ENCODE measurements at regions not wholly inside any gene's neighbourhood (a gene's known extent, or its start where the extent isn't known, plus 50 kb on each side); places are given as distances from the start of the nearest gene placed in this dataset.

DNA sequence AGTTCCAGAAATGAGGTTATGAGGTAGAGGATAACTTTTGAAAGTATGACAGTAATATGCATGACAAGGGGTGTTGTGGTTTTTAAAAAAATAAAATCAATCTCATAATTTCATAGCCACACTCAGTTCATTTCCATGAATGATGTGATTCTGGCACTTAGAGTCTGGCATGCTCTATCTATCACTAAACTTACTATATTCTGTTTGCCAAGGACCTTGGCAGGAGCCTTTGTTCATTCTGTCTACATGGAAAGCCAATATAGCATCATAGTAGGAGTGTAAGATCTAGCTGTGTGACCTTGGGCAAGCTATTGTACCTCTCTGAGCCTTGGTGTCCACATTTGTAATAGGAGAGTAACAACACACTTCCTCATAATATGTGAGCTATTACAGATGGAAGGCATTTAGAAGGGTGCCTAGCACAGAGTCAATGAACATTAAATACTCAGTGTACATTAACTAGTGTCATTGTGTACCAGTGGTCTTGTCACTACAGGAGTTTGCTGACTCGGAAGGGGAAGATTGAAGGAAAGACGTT, 507.6 kb downstream of the SOX6 start:
- Histone ChIP-seq H3K4me2 (ENCODE audit: insufficient read depth, insufficient read length, low read length) (no peak overlapping the region), H2AFZ (ENCODE audit: low read length) (no peak overlapping the region), H3K23ac (ENCODE audit: insufficient read length, low read depth, low read length) (no peak overlapping the region), H3K14ac (ENCODE audit: insufficient read depth, low read length) (no peak overlapping the region), H2BK20ac (ENCODE audit: low read depth, low read length, poor library complexity, severe bottlenecking) (no peak overlapping the region), H3K9ac (ENCODE audit: extremely low read depth, insufficient read length, low read length) (no peak overlapping the region), H2BK5ac (ENCODE audit: insufficient read length, low read length) (no peak overlapping the region), H3K23me2 (ENCODE audit: insufficient read length, low read depth, low read length, poor library complexity, severe bottlenecking) (no peaks in the 10 kb centered on the region), H3K18ac (ENCODE audit: insufficient read length, low read depth, low read length) (no peak overlapping the region), H3K79me1 (ENCODE audit: insufficient read depth, low read depth, low read length, poor library complexity, severe bottlenecking) (no peaks in the 10 kb centered on the region), H2BK12ac (ENCODE audit: insufficient read length, low read depth, low read length) (no peak overlapping the region), H3T11ph (ENCODE audit: low read length) (no peak overlapping the region), H3K9me3 (ENCODE audit: control insufficient read depth, low read depth, low read length) (no peaks in the 10 kb centered on the region), H3K27ac (ENCODE audit: insufficient read length, low read depth, low read length) (no peak overlapping the region), H4K5ac (ENCODE audit: insufficient read length, low read depth, low read length) (no peak overlapping the region), H3K56ac (ENCODE audit: insufficient read length, low read depth, low read length) (no peak overlapping the region), H3K4ac (ENCODE audit: low read depth, low read length) (no peak overlapping the region), H4K8ac (replicated peaks; ENCODE audit: insufficient read length, low read depth, low read length) (no peak overlapping the region), H4K91ac (ENCODE audit: insufficient read length, low read depth, low read length) (no peak overlapping the region), H3K4me1 (ENCODE audit: insufficient read depth, low read length) (no peaks in the 10 kb centered on the region; the same call in 1 of the 2 replicates), H2BK15ac (ENCODE audit: low read depth, low read length) (no peak overlapping the region), H2BK120ac (ENCODE audit: low read depth, low read length, poor library complexity, severe bottlenecking) (no peak overlapping the region), H4K20me1 (ENCODE audit: control insufficient read depth, insufficient read depth, insufficient read length) (no peaks in the 10 kb centered on the region), H3K27me3 (ENCODE audit: insufficient read depth, low read length) (no peaks in the 10 kb centered on the region), H2AK5ac (ENCODE audit: insufficient read length, low read length) (no peak overlapping the region), H3K79me2 (ENCODE audit: insufficient read depth, low read length) (no peaks in the 10 kb centered on the region)
- Mint-ChIP-seq H3K27me3 (ENCODE audit: low read depth) (peaks cover 17% of the 10 kb centered on the region), H3K4me3 (no peak overlapping the region), H3K4me1 (peaks cover 23 to 39% of the 10 kb centered on the region in 2 experiments), H3K27ac (no peak overlapping the region), H3K9me3 (no peaks in the 10 kb centered on the region), H3K36me3 (ENCODE audit: insufficient read depth in 1 of 3, low read depth in 3 of 3) (no peaks in the 10 kb centered on the region)
- TF ChIP-seq, protein P1, sequence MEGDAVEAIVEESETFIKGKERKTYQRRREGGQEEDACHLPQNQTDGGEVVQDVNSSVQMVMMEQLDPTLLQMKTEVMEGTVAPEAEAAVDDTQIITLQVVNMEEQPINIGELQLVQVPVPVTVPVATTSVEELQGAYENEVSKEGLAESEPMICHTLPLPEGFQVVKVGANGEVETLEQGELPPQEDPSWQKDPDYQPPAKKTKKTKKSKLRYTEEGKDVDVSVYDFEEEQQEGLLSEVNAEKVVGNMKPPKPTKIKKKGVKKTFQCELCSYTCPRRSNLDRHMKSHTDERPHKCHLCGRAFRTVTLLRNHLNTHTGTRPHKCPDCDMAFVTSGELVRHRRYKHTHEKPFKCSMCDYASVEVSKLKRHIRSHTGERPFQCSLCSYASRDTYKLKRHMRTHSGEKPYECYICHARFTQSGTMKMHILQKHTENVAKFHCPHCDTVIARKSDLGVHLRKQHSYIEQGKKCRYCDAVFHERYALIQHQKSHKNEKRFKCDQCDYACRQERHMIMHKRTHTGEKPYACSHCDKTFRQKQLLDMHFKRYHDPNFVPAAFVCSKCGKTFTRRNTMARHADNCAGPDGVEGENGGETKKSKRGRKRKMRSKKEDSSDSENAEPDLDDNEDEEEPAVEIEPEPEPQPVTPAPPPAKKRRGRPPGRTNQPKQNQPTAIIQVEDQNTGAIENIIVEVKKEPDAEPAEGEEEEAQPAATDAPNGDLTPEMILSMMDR (conservative IDR thresholded peaks at IDR 0.05) = no peak
- no peak for DNase-seq
- 100% methylated on average over 1 of the region's 2 CpGs for WGBS (ENCODE audit: extremely low coverage, insufficient read length, low lambda C conversion rate)

Measured in H9 (cell line).